C4-2B (cell line): ENCODE measurements at regions not wholly inside any gene's neighbourhood (a gene's known extent, or its start where the extent isn't known, plus 50 kb on each side); places are given as distances from the start of the nearest gene placed in this dataset.

Experiments used
- ZFX ChIP-seq: fragments of 450-650 bp; IDR thresholded peaks from 2 replicates; pipeline ENCODE4 v1.6.1; 2017
- TF ChIP-seq, protein P1 (sequence below): fragments of 450-650 bp; conservative IDR thresholded peaks from 2 replicates; pipeline ENCODE4 v1.5.1; 2017; ENCODE audit warnings: mild to moderate bottlenecking

DNA sequence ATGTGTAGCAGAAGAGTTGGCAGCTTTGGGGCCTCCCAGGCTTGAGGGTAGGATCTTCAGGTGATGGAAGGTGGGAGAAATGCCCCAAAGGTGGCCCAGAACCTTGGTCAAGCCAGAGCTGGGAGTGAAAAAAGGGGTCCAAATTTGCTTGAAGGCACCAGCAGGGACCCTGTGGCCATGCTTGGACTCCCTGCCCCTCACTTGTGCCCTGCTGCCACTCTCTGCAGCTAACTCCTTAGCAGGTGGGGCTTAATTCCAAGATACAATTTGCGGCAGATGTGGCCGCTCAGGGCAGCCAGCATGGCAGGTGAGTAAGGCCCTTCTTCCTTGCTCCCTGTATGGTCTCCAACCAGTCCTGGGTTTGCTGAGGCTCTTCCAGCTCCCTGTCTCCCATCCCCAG, 51.3 kb upstream of the ADRA1D start:
- TF ChIP-seq, protein P1, sequence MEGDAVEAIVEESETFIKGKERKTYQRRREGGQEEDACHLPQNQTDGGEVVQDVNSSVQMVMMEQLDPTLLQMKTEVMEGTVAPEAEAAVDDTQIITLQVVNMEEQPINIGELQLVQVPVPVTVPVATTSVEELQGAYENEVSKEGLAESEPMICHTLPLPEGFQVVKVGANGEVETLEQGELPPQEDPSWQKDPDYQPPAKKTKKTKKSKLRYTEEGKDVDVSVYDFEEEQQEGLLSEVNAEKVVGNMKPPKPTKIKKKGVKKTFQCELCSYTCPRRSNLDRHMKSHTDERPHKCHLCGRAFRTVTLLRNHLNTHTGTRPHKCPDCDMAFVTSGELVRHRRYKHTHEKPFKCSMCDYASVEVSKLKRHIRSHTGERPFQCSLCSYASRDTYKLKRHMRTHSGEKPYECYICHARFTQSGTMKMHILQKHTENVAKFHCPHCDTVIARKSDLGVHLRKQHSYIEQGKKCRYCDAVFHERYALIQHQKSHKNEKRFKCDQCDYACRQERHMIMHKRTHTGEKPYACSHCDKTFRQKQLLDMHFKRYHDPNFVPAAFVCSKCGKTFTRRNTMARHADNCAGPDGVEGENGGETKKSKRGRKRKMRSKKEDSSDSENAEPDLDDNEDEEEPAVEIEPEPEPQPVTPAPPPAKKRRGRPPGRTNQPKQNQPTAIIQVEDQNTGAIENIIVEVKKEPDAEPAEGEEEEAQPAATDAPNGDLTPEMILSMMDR: no peak
- TF ChIP-seq ZFX: no peak
